Activated CD8-positive, alpha-beta T cell treated with anti-CD3 and anti-CD28 coated beads, Interleukin-2, amount 10 ng/mL, durations not matched to agents 7 days and 5 days (primary cell): ENCODE measurements at regions not wholly inside any gene's neighbourhood (a gene's known extent, or its start where the extent isn't known, plus 50 kb on each side); places are given as distances from the start of the nearest gene placed in this dataset.

Experiments used
- ATAC-seq: fragments of 150-1000 bp; cut with Tn5 transposase; one replicate; pipeline ENCODE4 v1.10.0; 2021; ENCODE audit warnings: moderate library complexity
- CTCF ChIA-PET: fragments of 350-600 bp; sonication (Branson Sonifier 250); formaldehyde crosslinking; loops from one replicate; lab custom pipeline; 2021; ENCODE audit warnings: antibody characterized with exemption; lab: Charles Lee
- POLR2A ChIA-PET: fragments of 350-600 bp; sonication (Branson Sonifier 250); formaldehyde crosslinking; loops from one replicate; lab custom pipeline; 2021; ENCODE audit warnings: antibody characterized with exemption; lab: Charles Lee
- DNase-seq: peaks from one replicate; pipeline ENCODE4 v3.0.0-alpha.2; 2020
- H3K27ac Mint-ChIP-seq: one replicate; pipeline ENCODE4 v1.8.0; 2021; ENCODE audit warnings: mild to moderate bottlenecking, mixed read lengths
- H3K27me3 Mint-ChIP-seq: one replicate; pipeline ENCODE4 v1.8.0; 2021; ENCODE audit warnings: low read depth, mixed read lengths
- H3K36me3 Mint-ChIP-seq: one replicate; pipeline ENCODE4 v1.8.0; 2021; ENCODE audit warnings: low read depth, mixed read lengths
- H3K4me1 Mint-ChIP-seq: one replicate; pipeline ENCODE4 v1.8.0; 2021; ENCODE audit warnings: low read depth, mixed read lengths
- H3K4me3 Mint-ChIP-seq: one replicate; pipeline ENCODE4 v1.8.0; 2021; ENCODE audit warnings: mild to moderate bottlenecking, mixed read lengths
- H3K9me3 Mint-ChIP-seq: one replicate; pipeline ENCODE4 v1.8.0; 2022; ENCODE audit warnings: mixed read lengths; ENCODE audit not compliant: insufficient read depth

DNA sequence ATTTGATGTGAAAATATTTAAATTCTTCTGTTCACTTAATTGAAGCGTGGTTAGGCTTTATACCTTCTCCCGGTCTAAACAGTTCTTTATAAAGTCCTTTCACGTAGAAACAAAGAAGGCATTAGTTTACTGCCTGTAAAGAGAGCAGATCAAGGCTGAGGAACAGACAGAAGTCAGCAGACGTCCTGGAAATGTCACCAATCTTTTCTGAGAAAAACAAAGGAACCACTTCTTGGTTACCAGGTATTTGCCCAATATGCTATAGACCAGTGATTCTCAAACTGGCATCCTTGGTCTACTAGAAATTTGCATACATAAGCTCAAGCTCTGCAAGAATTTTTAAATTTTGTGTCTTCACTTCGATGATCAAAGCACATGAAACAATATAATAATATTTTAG, 89.2 kb upstream of the STK17B start:
- ATAC-seq (peak; percentile 43), DNase-seq (peak; percentile 51)
- ChIA-PET CTCF (interaction anchor here (0.8 to 5.9 kb wide), 19 partner anchors 8 to 183 kb away, joined by 3 to 66 read pairs (median 8); partner anchors contain the start of gene STK17B), POLR2A (interaction anchor here (0.6 to 8.6 kb wide), 25 partner anchors 9 to 1050 kb away, joined by 3 to 275 read pairs (median 7); partner anchors contain the start of genes ANKRD44 and STK17B)
- peaks cover 29% of the 10 kb centered on the region for H3K36me3 Mint-ChIP-seq
- H3K9me3 Mint-ChIP-seq = no peaks in the 10 kb centered on the region
- H3K27ac Mint-ChIP-seq = peak overlapping the region; percentile 88
- H3K27me3 Mint-ChIP-seq = no peaks in the 10 kb centered on the region
- peak overlapping the region; percentile 74 for H3K4me3 Mint-ChIP-seq
- H3K4me1 Mint-ChIP-seq = peaks cover 80% of the 10 kb centered on the region

DNA sequence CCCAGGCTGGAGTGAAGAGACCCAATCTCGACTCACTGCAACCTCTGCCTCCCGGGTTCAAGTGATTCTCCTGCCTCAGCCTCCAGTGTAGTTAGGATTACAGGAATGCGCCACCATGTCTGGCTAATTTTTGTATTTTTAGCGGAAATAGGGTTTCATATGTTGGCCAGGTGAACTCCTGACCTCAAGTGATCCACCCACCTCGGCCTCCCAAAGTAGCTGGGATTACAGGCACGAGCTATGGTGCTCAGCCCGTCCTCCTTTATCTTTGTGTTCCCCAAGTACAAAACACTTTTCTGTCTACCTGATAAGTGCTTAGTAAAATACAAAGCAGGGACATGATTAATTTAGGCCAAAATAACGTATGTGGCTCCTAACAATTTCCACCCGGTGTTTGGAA, 91.2 kb upstream of the STK17B start:
- ChIA-PET POLR2A (interaction anchor here (0.7 to 8.6 kb wide), 12 partner anchors 11 to 109 kb away, joined by 3 to 275 read pairs (median 21); partner anchors contain the start of gene STK17B), CTCF (interaction anchor here (0.8 to 5.9 kb wide), 9 partner anchors 10 to 96 kb away, joined by 3 to 66 read pairs (median 25); partner anchors contain the start of gene STK17B)
- ATAC-seq (no peak), DNase-seq (no peak)
- peak overlapping the region; percentile 79 for H3K4me3 Mint-ChIP-seq
- H3K4me1 Mint-ChIP-seq = peaks cover 85% of the 10 kb centered on the region
- no peaks in the 10 kb centered on the region for H3K9me3 Mint-ChIP-seq
- peaks cover 21% of the 10 kb centered on the region for H3K36me3 Mint-ChIP-seq
- peak overlapping the region; percentile 92 for H3K27ac Mint-ChIP-seq
- H3K27me3 Mint-ChIP-seq = no peaks in the 10 kb centered on the region

DNA sequence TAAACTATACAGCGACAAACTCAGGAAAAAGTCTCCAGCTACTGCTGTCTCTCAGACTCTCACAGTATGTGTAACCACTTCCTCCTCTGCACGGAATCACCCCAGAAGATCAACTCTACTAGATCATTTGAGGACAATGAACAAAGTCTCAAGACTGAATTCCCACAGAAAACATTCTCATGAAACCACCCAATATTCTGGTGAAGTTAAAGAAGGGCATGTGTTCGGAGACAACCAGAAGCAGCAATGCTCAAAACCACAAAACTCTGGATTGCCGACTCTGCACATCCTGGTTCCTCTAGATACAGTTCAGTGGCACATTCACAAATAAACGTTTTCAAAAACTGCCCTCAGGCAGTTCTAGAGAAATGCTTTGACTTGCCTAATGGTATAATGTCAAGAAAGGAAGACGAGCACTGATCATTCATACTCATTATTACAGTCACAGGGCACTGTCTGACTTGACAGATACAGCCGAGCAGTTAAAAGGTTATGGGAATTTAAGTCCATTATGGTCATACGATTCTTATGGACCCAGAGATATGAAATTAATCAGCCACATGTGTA, 91.9 kb upstream of the STK17B start:
- peaks cover 18% of the 10 kb centered on the region for H3K36me3 Mint-ChIP-seq
- DNase-seq (peak; percentile 74), ATAC-seq (peak; percentile 73)
- CTCF ChIA-PET = interaction anchor here (0.8 to 5.9 kb wide), 8 partner anchors 9 to 96 kb away, joined by 3 to 66 read pairs (median 26); partner anchors contain the start of gene STK17B
- POLR2A ChIA-PET = interaction anchor here (0.7 to 8.6 kb wide), 12 partner anchors 12 to 109 kb away, joined by 3 to 275 read pairs (median 21); partner anchors contain the start of gene STK17B
- H3K27me3 Mint-ChIP-seq = no peaks in the 10 kb centered on the region
- peak overlapping the region; percentile 79 for H3K4me3 Mint-ChIP-seq
- no peaks in the 10 kb centered on the region for H3K9me3 Mint-ChIP-seq
- H3K4me1 Mint-ChIP-seq = peaks cover 84% of the 10 kb centered on the region
- H3K27ac Mint-ChIP-seq = peak overlapping the region; percentile 92

DNA sequence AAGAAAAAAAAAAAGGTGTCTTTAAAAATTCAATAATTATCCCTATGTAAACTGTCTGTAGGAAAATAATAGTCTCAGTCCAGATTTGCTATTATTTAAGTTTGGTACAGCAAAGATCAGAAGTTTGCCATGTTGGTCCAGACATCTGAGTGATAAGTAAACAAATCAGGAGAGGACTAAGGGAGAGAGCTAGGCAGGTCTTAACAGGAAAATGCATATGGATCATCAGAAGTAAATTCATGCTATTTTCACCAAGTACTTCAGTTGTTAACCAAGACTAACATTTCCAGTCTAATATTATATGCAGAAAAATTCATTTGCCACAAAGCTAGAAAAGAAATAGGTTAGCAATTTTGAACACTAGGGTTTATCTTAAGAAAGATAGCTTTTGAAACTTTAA, 95.0 kb upstream of the STK17B start:
- H3K4me3 Mint-ChIP-seq = no peak overlapping the region
- no peaks in the 10 kb centered on the region for H3K27me3 Mint-ChIP-seq
- H3K27ac Mint-ChIP-seq = no peak overlapping the region
- ChIA-PET POLR2A (interaction anchor here (0.9 to 1.9 kb wide), 6 partner anchors 8 to 103 kb away, joined by 3 to 7 read pairs (median 4); no protein-coding TSS in a partner anchor), CTCF (interaction anchor here (1.1 to 3.5 kb wide), 5 partner anchors 10 to 189 kb away, joined by 3 to 18 read pairs (median 3); no protein-coding TSS in a partner anchor)
- no peaks in the 10 kb centered on the region for H3K9me3 Mint-ChIP-seq
- peaks cover 85% of the 10 kb centered on the region for H3K4me1 Mint-ChIP-seq
- peaks cover 18% of the 10 kb centered on the region for H3K36me3 Mint-ChIP-seq
- DNase-seq = no peak
- no peak for ATAC-seq

DNA sequence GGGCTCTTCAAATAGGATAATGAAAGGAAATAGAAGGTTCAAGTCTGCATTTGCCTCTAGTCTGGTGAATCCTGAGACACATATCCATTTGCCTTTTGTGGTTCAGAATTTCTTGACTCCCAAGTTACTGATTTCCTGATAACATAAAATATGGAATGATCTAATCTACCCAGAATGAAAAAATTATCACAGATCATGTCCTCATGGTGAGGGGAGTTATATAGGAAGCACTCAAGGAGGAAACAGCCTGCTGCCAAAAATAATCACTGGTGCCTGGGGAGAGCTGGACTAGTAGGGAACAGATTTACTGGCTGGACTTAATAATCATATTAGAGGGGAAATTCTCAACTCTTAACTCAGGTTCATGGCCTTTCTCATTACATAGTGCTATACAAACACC, 95.5 kb upstream of the STK17B start:
- no peaks in the 10 kb centered on the region for H3K27me3 Mint-ChIP-seq
- H3K4me3 Mint-ChIP-seq = peak overlapping the region; percentile 2
- peak overlapping the region; percentile 46 for H3K27ac Mint-ChIP-seq
- no peak for ATAC-seq
- ChIA-PET POLR2A (interaction anchor here (0.9 to 1.9 kb wide), 7 partner anchors 8 to 103 kb away, joined by 3 to 7 read pairs (median 4); no protein-coding TSS in a partner anchor), CTCF (interaction anchor here (1.1 to 3.5 kb wide), 5 partner anchors 9 to 190 kb away, joined by 3 to 18 read pairs (median 3); no protein-coding TSS in a partner anchor)
- no peak for DNase-seq
- H3K9me3 Mint-ChIP-seq = no peaks in the 10 kb centered on the region
- H3K36me3 Mint-ChIP-seq = peaks cover 18% of the 10 kb centered on the region
- H3K4me1 Mint-ChIP-seq = peaks cover 87% of the 10 kb centered on the region

DNA sequence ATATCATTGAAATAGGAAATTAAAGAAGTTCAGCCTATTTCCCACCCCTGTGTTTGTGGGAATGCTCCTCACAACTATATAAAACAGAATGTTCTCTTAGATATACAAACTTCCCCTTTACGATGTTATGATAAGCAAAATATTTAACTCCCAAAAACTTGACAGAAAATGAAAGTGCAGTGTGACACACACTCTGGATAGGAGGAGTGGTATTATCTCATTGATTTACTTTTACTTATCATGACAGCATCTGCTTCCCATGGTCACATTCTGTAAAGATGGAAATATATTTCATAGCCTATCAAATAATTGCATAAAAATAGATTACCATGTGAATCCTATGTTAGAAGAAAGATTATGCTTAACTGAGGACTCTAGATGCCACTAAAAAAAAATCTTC, 96.6 kb upstream of the STK17B start:
- ATAC-seq (peak; percentile 22), DNase-seq (no peak)
- Mint-ChIP-seq H3K4me1 (peaks cover 77% of the 10 kb centered on the region), H3K27ac (peak overlapping the region; percentile 80), H3K4me3 (peak overlapping the region; percentile 60), H3K9me3 (no peaks in the 10 kb centered on the region), H3K36me3 (peaks cover 12% of the 10 kb centered on the region), H3K27me3 (no peaks in the 10 kb centered on the region)
- ChIA-PET POLR2A (interaction anchor here (0.6 to 2.4 kb wide), 3 partner anchors 57 to 97 kb away, joined by 3 to 10 read pairs (median 3); partner anchors contain the start of gene STK17B), CTCF (interaction anchor here (1.0 to 3.5 kb wide), 4 partner anchors 8 to 359 kb away, joined by 3 to 18 read pairs (median 4); no protein-coding TSS in a partner anchor)

DNA sequence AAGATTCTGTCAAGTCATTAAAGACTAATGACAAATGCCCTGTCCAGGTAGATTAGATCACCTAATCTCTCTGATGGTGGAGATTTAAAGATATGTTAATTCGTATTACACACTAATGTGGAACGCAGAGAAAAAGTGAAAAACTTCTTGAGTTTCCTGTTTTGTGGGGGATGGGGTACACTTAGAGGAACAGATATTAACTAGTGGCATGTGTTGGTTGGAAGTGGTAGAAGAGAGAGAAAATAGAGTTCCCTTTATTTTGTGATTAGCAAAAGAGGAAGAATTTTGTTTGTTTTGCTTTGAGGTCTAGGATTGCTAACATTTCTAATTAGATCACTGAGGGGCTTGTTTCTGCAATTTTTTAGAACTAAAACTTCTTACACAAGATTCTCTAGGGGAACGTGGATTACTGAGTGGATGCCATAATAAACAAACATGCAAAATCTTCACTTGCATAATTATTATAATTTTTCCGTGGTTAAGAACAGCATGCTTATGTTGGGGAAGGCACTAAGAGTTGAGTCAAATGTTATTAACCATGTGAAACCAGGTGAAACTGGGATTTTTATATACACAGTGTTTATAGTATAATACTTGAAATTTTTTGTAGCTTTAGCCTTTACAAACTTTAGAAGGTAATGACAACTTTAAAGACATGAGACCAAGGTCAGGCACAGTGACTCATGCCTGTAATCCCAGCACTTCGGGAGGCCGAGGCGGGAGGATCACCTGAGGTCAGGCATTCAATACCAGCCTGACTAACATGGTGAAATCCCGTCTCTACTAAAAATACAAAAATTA, 97.4 kb upstream of the STK17B start:
- POLR2A ChIA-PET = interaction anchor here (0.6 to 2.4 kb wide), 5 partner anchors 57 to 109 kb away, joined by 3 to 10 read pairs (median 3); partner anchors contain the start of gene STK17B
- H3K9me3 Mint-ChIP-seq = no peaks in the 10 kb centered on the region
- ATAC-seq (peak; percentile 37), DNase-seq (no peak)
- H3K27ac Mint-ChIP-seq = peak overlapping the region; percentile 80
- H3K27me3 Mint-ChIP-seq = no peaks in the 10 kb centered on the region
- H3K4me1 Mint-ChIP-seq = peaks cover 73% of the 10 kb centered on the region
- H3K36me3 Mint-ChIP-seq = peaks cover 10% of the 10 kb centered on the region
- CTCF ChIA-PET = interaction anchor here (0.8 to 3.5 kb wide), 5 partner anchors 7 to 359 kb away, joined by 3 to 18 read pairs (median 4); no protein-coding TSS in a partner anchor
- peak overlapping the region; percentile 60 for H3K4me3 Mint-ChIP-seq

DNA sequence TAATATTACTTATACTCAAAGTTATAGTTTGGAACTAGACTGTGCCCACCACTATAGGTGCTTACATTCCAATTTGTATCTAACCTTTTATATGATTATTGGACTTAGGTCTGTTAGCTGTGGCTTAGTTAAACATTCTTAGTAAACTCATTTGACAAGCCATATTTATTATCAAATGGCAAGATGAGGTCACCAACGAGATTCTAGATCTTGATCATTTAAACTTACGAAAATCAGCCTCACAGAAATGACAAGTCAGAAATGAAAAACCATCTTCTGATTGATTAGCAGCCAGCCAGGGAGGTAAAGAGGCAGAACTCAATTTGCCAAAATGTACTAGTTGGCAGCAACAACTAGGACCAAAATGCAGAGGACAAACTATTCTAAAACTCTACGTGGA, 100.4 kb upstream of the STK17B start:
- Mint-ChIP-seq H3K4me1 (peaks cover 76% of the 10 kb centered on the region), H3K27ac (no peak overlapping the region), H3K4me3 (no peak overlapping the region), H3K36me3 (peaks cover 7% of the 10 kb centered on the region), H3K27me3 (no peaks in the 10 kb centered on the region), H3K9me3 (no peaks in the 10 kb centered on the region)
- DNase-seq (no peak), ATAC-seq (no peak)
- ChIA-PET CTCF (interaction anchor here (1.2 to 2.1 kb wide), 5 partner anchors 9 to 203 kb away, joined by 3 to 5 read pairs (median 4); partner anchors contain the start of gene DNAH7), POLR2A (interaction anchor here (0.8 kb wide), 1 partner anchor 95 kb away, joined by 3 read pairs; no protein-coding TSS in a partner anchor)

DNA sequence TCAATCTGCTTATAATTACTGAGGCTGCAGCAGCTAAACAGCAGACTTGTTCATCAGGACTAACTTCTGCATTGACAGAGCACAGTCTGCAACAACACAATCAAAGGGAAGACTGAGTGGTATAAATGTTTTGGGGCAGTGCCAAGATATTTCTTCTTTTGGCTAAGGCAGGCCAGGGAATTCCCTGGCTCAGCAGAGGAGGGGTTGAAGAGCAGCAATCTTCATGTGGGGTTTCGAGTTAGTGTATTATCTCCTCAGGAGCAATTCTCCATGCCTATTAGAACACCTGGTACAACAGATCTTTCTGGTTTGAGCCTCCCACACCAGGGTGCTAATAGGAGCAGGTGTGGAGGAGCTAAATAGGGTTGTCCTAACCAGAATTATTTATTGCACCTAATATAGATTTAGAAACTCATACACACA, 103.0 kb upstream of the STK17B start:
- ChIA-PET POLR2A (interaction anchor here (0.7 to 3.7 kb wide), 12 partner anchors 8 to 111 kb away, joined by 3 to 71 read pairs (median 14); partner anchors contain the start of gene STK17B), CTCF (interaction anchor here (1.4 to 3.9 kb wide), 9 partner anchors 13 to 206 kb away, joined by 3 to 45 read pairs (median 26); partner anchors contain the start of gene DNAH7)
- no peaks in the 10 kb centered on the region for H3K9me3 Mint-ChIP-seq
- ATAC-seq (peak; percentile 13), DNase-seq (no peak)
- no peaks in the 10 kb centered on the region for H3K27me3 Mint-ChIP-seq
- peaks cover 62% of the 10 kb centered on the region for H3K4me1 Mint-ChIP-seq
- peaks cover 14% of the 10 kb centered on the region for H3K36me3 Mint-ChIP-seq
- peak overlapping the region; percentile 85 for H3K27ac Mint-ChIP-seq
- H3K4me3 Mint-ChIP-seq = peak overlapping the region; percentile 5

DNA sequence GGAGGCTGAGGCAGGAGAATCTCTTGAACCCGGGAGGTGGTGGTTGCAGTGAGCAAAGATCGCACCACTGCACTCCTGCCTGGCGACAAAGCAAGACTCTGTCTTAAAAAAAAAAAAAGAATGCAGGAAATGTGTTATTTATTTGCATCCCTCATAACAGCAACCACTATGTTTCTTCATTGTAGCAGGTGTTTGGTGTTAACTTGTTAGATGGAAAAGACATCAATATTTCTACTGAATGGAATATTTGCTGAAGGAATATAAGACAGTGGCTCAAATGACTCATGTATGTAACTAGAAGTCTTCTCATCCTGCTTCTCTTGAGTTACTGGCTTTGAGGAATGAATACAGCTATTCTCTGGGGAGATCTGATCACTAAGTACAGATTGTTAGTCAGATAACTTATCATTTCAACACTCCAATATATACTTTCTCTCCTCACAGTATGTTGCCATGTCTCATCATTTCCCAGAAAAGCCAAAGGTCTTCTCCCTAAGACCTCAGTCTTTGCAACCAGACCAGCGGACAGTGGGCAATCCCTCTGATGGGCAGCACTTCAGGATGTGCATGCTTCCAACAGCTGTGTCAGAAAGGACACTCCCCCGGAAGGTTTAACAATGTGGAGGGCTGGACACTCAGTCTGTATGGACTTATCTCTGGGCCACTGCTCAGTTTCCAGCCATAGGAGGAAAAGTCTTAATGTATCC, 104.4 kb upstream of the STK17B start:
- H3K9me3 Mint-ChIP-seq = no peaks in the 10 kb centered on the region
- DNase-seq (no peak), ATAC-seq (peak; percentile 70)
- ChIA-PET CTCF (interaction anchor here (0.7 to 3.9 kb wide), 42 partner anchors 9 to 207 kb away, joined by 3 to 45 read pairs (median 7); partner anchors contain the start of genes DNAH7 and STK17B), POLR2A (interaction anchor here (0.7 to 3.7 kb wide), 21 partner anchors 9 to 141 kb away, joined by 3 to 71 read pairs (median 8); partner anchors contain the start of gene STK17B)
- H3K27me3 Mint-ChIP-seq = no peaks in the 10 kb centered on the region
- peaks cover 55% of the 10 kb centered on the region for H3K4me1 Mint-ChIP-seq
- H3K27ac Mint-ChIP-seq = peak overlapping the region; percentile 89
- H3K36me3 Mint-ChIP-seq = peaks cover 17% of the 10 kb centered on the region
- H3K4me3 Mint-ChIP-seq = peak overlapping the region; percentile 74
